H9 (cell line): ENCODE measurements at regions not wholly inside any gene's neighbourhood (a gene's known extent, or its start where the extent isn't known, plus 50 kb on each side); places are given as distances from the start of the nearest gene placed in this dataset.

Source experiments
- DNase-seq: peaks from one replicate; pipeline ENCODE4 v3.0.0-alpha.2; 2017
- H2AFZ ChIP-seq: one replicate; pipeline ENCODE4 v1.6.1; 2013; ENCODE audit warnings: mild to moderate bottlenecking, low read length, control low read depth, moderate library complexity
- H2AK5ac ChIP-seq: 2 replicates; pipeline ENCODE4 v1.6.1; 2013; ENCODE audit warnings: low read length, control low read depth, mixed read lengths; ENCODE audit not compliant: insufficient read length
- H2BK120ac ChIP-seq: one replicate; pipeline ENCODE4 v1.6.1; 2013; ENCODE audit warnings: low read depth, mild to moderate bottlenecking, low read length, control low read depth, inconsistent platforms; ENCODE audit not compliant: poor library complexity, severe bottlenecking
- H2BK12ac ChIP-seq: 2 replicates; pipeline ENCODE4 v1.6.1; 2013; ENCODE audit warnings: low read length, control low read depth, mixed read lengths, low read depth; ENCODE audit not compliant: insufficient read length
- H2BK15ac ChIP-seq: 2 replicates; pipeline ENCODE4 v1.6.1; 2013; ENCODE audit warnings: low read depth, low read length, control low read depth
- H2BK20ac ChIP-seq: one replicate; pipeline ENCODE4 v1.6.1; 2013; ENCODE audit warnings: low read depth, mild to moderate bottlenecking, low read length, control low read depth, inconsistent platforms; ENCODE audit not compliant: poor library complexity, severe bottlenecking
- H2BK5ac ChIP-seq: 2 replicates; pipeline ENCODE4 v1.6.1; 2013; ENCODE audit warnings: low read length, control low read depth, mixed read lengths; ENCODE audit not compliant: insufficient read length
- H3K14ac ChIP-seq: 2 replicates; pipeline ENCODE4 v1.6.1; 2013; ENCODE audit warnings: low read length, control low read depth; ENCODE audit not compliant: insufficient read depth
- H3K18ac ChIP-seq: 2 replicates; pipeline ENCODE4 v1.6.1; 2013; ENCODE audit warnings: low read depth, mild to moderate bottlenecking, mixed read lengths, low read length, control low read depth; ENCODE audit not compliant: insufficient read length
- H3K23ac ChIP-seq: 2 replicates; pipeline ENCODE4 v1.6.1; 2013; ENCODE audit warnings: low read length, control low read depth, mixed read lengths, low read depth; ENCODE audit not compliant: insufficient read length
- H3K23me2 ChIP-seq: 2 replicates; pipeline ENCODE4 v1.6.1; 2013; ENCODE audit warnings: low read depth, mild to moderate bottlenecking, mixed read lengths, low read length, control low read depth; ENCODE audit not compliant: insufficient read length, poor library complexity, severe bottlenecking
- H3K27ac ChIP-seq: 2 replicates; pipeline ENCODE4 v1.5.1; 2013; ENCODE audit warnings: low read length, control low read depth, mixed read lengths, low read depth; ENCODE audit not compliant: insufficient read length
- H3K27me3 ChIP-seq: 2 replicates; pipeline ENCODE4 v1.6.1; 2013; ENCODE audit warnings: low read length, control low read depth, inconsistent platforms; ENCODE audit not compliant: insufficient read depth
- H3K4ac ChIP-seq: 2 replicates; pipeline ENCODE4 v1.6.1; 2013; ENCODE audit warnings: low read depth, mild to moderate bottlenecking, control low read depth, inconsistent platforms, low read length, moderate library complexity
- H3K4me1 ChIP-seq: 2 replicates; pipeline ENCODE4 v1.6.1; 2013; ENCODE audit warnings: low read length, control low read depth, inconsistent platforms; ENCODE audit not compliant: insufficient read depth
- H3K4me2 ChIP-seq: 2 replicates; pipeline ENCODE4 v1.6.1; 2013; ENCODE audit warnings: low read length, control low read depth, mixed read lengths; ENCODE audit not compliant: insufficient read length, insufficient read depth
- H3K56ac ChIP-seq: 2 replicates; pipeline ENCODE4 v1.6.1; 2013; ENCODE audit warnings: low read depth, mild to moderate bottlenecking, mixed read lengths, low read length, control low read depth; ENCODE audit not compliant: insufficient read length
- H3K79me1 ChIP-seq: 2 replicates; pipeline ENCODE4 v1.6.1; 2013; ENCODE audit warnings: low read depth, mild to moderate bottlenecking, moderate library complexity, low read length, control low read depth, inconsistent platforms; ENCODE audit not compliant: insufficient read depth, poor library complexity, severe bottlenecking
- H3K79me2 ChIP-seq: 2 replicates; pipeline ENCODE4 v1.6.1; 2013; ENCODE audit warnings: low read length, control low read depth, inconsistent platforms; ENCODE audit not compliant: insufficient read depth
- H3K9ac ChIP-seq: 2 replicates; pipeline ENCODE4 v1.6.1; 2013; ENCODE audit warnings: low read length, control low read depth, mixed read lengths; ENCODE audit not compliant: insufficient read length; ENCODE audit errors: extremely low read depth
- H3K9me3 ChIP-seq: one replicate; pipeline ENCODE4 v1.6.1; 2013; ENCODE audit warnings: low read depth, low read length, inconsistent platforms; ENCODE audit not compliant: control insufficient read depth
- H3T11ph ChIP-seq: one replicate; pipeline ENCODE4 v1.6.1; 2013; ENCODE audit warnings: mild to moderate bottlenecking, low read length, control low read depth, inconsistent platforms
- H4K20me1 ChIP-seq: one replicate; pipeline ENCODE4 v1.6.1; 2013; ENCODE audit not compliant: control insufficient read depth, insufficient read length, insufficient read depth
- H4K5ac ChIP-seq: 2 replicates; pipeline ENCODE4 v1.6.1; 2013; ENCODE audit warnings: low read depth, mild to moderate bottlenecking, mixed read lengths, low read length, control low read depth; ENCODE audit not compliant: insufficient read length
- H4K8ac ChIP-seq: replicated peaks from 2 replicates; pipeline ENCODE4 v1.6.1; 2013; ENCODE audit warnings: low read length, control low read depth, mixed read lengths, low read depth; ENCODE audit not compliant: insufficient read length
- H4K91ac ChIP-seq: 2 replicates; pipeline ENCODE4 v1.6.1; 2013; ENCODE audit warnings: low read depth, mild to moderate bottlenecking, moderate library complexity, mixed read lengths, low read length, control low read depth; ENCODE audit not compliant: insufficient read length
- H3K27ac Mint-ChIP-seq, 3 experiments: 2 replicates in 2 of 3; 3 replicates in 1 of 3; pipeline ENCODE4 v1.8.0; 2020 to 2021; ENCODE audit warnings: mixed read lengths in 3 of 3, mild to moderate bottlenecking in 1 of 3, moderate library complexity in 1 of 3
- H3K27me3 Mint-ChIP-seq: 2 replicates; pipeline ENCODE4 v1.8.0; 2021; ENCODE audit warnings: low read depth, mild to moderate bottlenecking, moderate library complexity, mixed read lengths
- H3K36me3 Mint-ChIP-seq, 3 experiments: 2 replicates in 2 of 3; 3 replicates in 1 of 3; pipeline ENCODE4 v1.8.0; 2020 to 2021; ENCODE audit warnings: low read depth in 3 of 3, mixed read lengths in 3 of 3; ENCODE audit not compliant: insufficient read depth in 1 of 3
- H3K4me1 Mint-ChIP-seq, 2 experiments: 2 replicates each; pipeline ENCODE4 v1.8.0; 2020; ENCODE audit warnings: mixed read lengths in 2 of 2
- H3K4me3 Mint-ChIP-seq, 2 experiments: 2 replicates in 1 of 2; 3 replicates in 1 of 2; pipeline ENCODE4 v1.8.0; 2020 to 2021; ENCODE audit warnings: mild to moderate bottlenecking in 2 of 2, mixed read lengths in 2 of 2, moderate library complexity in 1 of 2
- H3K9me3 Mint-ChIP-seq, 2 experiments: 2 replicates in 1 of 2; 3 replicates in 1 of 2; pipeline ENCODE4 v1.8.0; 2020; ENCODE audit warnings: mild to moderate bottlenecking in 2 of 2, mixed read lengths in 2 of 2, moderate library complexity in 1 of 2
- CTCF ChIP-seq: fragments of 200-600 bp; sonication (generic); conservative IDR thresholded peaks from 3 replicates; pipeline ENCODE4 v1.8.0; 2021; ENCODE audit warnings: antibody characterized with exemption, mild to moderate bottlenecking

GRCh38 chr4:64594723-64595122 lies 185.5 kb upstream of the TECRL start:
- Histone ChIP-seq H3K23ac (no peak overlapping the region), H3K14ac (no peak overlapping the region), H3K18ac (no peak overlapping the region), H4K20me1 (no peaks in the 10 kb centered on the region), H3K4ac (no peak overlapping the region), H3K56ac (no peak overlapping the region), H3K9ac (no peak overlapping the region), H4K91ac (no peak overlapping the region), H3K27ac (no peak overlapping the region), H3K27me3 (no peaks in the 10 kb centered on the region), H2AFZ (no peak overlapping the region), H2BK20ac (no peak overlapping the region), H3K79me1 (no peaks in the 10 kb centered on the region), H2BK12ac (no peak overlapping the region), H3T11ph (no peak overlapping the region), H3K23me2 (no peaks in the 10 kb centered on the region), H2AK5ac (no peak overlapping the region), H3K9me3 (no peaks in the 10 kb centered on the region), H4K8ac (no peak overlapping the region), H3K4me1 (no peaks in the 10 kb centered on the region), H2BK5ac (no peak overlapping the region), H2BK15ac (no peak overlapping the region), H4K5ac (no peak overlapping the region), H3K79me2 (no peaks in the 10 kb centered on the region), H3K4me2 (no peak overlapping the region), H2BK120ac (no peak overlapping the region)
- TF ChIP-seq CTCF, result no peak
- H3K4me3 Mint-ChIP-seq, result no peak overlapping the region
- peak overlapping the region; percentile 5 to 96 (median 26); a peak in 6 of 7 replicates for H3K27ac Mint-ChIP-seq
- no peak for DNase-seq
- H3K27me3 Mint-ChIP-seq, result no peaks in the 10 kb centered on the region
- peaks cover 14 to 17% of the 10 kb centered on the region in 2 experiments for H3K4me1 Mint-ChIP-seq
- peaks cover 0 to 22% (median 2%) of the 10 kb centered on the region in 3 experiments; a peak in 5 of 7 replicates for H3K36me3 Mint-ChIP-seq
- peaks cover 4 to 10% of the 10 kb centered on the region in 2 experiments; a peak in 4 of 5 replicates for H3K9me3 Mint-ChIP-seq
